ENCODE measurements at regions not wholly inside any gene's neighbourhood (a gene's known extent, or its start where the extent isn't known, plus 50 kb on each side); places are given as distances from the start of the nearest gene placed in this dataset.

DNA sequence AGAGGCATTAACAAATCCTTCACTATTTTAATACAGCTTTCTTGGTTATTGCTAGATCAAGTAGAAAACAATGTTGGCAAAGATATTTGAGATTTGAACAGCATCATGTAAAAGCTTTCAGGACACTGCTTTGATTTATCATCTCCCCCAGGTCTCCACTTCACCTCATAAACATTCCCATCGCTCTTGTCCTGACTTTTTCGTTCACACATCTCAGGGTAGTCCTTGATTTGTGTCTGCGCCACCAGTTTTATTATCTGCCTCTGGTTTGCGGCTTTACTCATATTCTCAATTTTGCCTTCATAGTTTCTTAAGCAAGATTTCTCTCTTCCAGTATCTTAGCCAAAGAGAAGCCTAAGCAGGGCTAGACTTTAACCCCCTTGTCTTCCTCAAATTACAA, 63.5 kb upstream of the ROR1 start:
- no peak for DNase-seq

DNA sequence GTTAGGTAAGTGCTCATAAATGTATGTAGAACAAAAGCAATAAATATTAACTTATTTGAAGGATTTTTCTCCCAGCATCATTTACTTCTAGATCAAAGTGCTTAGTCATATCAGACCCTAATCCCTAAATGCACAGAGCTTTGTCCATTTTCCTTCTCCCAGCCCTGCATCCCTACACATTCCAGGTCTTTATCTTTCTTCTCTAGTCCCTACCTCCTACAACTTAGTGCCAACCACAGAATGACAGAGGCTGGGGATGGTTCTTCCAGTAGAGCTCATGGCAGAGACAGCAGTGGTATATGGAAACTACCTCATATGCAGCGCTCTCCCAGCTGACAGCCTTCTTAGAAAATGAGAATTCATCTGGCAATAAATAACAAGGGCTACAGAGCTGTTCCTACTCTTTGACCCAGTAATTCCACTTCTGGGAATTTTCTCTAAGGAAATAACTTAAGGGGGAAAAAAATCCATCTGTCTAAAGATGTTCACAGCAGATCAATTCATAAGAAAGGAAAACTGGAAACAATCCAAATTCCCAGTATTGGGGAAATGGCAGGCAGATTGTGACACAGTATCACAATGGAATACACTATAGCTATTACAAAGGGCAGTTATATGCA, 62.9 kb upstream of the ROR1 start:
- no peak for DNase-seq

GRCh38 chr1:63713041-63713440, 60.8 kb upstream of the ROR1 start:
- no peak for DNase-seq

- DNase-seq, result peak; percentile 86
Measured at GRCh38 chr1:63713627-63714481, 60.0 kb upstream of the ROR1 start.

- no peak for DNase-seq
Measured at GRCh38 chr1:63714482-63714760, 59.4 kb upstream of the ROR1 start.

- DNase-seq, result no peak
Measured at GRCh38 chr1:63717511-63718065, 56.2 kb upstream of the ROR1 start.

- DNase-seq, result no peak
Measured at GRCh38 chr1:63718541-63718970, 55.3 kb upstream of the ROR1 start.

GRCh38 chr1:63721531-63722189, 52.2 kb upstream of the ROR1 start:
- peak; percentile 53 for DNase-seq

DNA sequence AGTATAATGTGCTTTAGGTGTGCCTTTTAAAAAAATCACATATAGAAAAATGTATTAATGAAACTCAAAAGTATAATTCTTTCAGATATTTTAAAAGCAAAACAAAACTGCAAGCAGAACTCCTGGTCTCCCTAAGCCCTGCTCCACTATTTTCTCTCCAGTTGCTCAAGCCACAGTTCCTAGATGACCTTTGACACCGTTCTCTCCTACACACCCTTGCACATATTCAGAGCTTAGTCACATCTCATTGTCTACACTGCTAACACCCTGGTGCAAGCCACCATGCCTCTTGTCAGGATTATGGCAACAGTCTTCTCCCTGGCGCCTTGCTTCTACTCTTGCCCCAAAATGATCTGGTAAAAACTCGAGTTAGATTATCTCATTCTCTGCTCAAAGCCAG, 50.2 kb upstream of the ROR1 start:
- DNase-seq, result peak; percentile 15

All from EL (cell line).